ENCODE measurements at regions not wholly inside any gene's neighbourhood (a gene's known extent, or its start where the extent isn't known, plus 50 kb on each side); places are given as distances from the start of the nearest gene placed in this dataset.

GRCh38 chr5:154679501-154679900 lies 75.7 kb upstream of the LARP1 start:
- TF ChIP-seq POLR2AphosphoS5 (IDR thresholded peaks at IDR 0.05; ENCODE audit: low read depth, low read length): no peak
- TF ChIP-seq, protein P1, sequence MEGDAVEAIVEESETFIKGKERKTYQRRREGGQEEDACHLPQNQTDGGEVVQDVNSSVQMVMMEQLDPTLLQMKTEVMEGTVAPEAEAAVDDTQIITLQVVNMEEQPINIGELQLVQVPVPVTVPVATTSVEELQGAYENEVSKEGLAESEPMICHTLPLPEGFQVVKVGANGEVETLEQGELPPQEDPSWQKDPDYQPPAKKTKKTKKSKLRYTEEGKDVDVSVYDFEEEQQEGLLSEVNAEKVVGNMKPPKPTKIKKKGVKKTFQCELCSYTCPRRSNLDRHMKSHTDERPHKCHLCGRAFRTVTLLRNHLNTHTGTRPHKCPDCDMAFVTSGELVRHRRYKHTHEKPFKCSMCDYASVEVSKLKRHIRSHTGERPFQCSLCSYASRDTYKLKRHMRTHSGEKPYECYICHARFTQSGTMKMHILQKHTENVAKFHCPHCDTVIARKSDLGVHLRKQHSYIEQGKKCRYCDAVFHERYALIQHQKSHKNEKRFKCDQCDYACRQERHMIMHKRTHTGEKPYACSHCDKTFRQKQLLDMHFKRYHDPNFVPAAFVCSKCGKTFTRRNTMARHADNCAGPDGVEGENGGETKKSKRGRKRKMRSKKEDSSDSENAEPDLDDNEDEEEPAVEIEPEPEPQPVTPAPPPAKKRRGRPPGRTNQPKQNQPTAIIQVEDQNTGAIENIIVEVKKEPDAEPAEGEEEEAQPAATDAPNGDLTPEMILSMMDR (IDR thresholded peaks at IDR 0.05): no peak
